Right hindlimb (tissue), 1 donor: ENCODE measurements at regions not wholly inside any gene's neighbourhood (a gene's known extent, or its start where the extent isn't known, plus 50 kb on each side); places are given as distances from the start of the nearest gene placed in this dataset.
"Not testable (repeated sequence)": the region's sequence is repeated elsewhere in the genome, so short reads cannot be mapped to it uniquely, and the experiment has no call there.

ENCODE experiments used
- DNase-seq: peaks from one replicate; pipeline ENCODE4 v3.0.0-alpha.2; 2018

GRCh38 chr3:77707281-77707680 is 667.4 kb downstream of the ROBO2 start:
- no peak for DNase-seq

DNA sequence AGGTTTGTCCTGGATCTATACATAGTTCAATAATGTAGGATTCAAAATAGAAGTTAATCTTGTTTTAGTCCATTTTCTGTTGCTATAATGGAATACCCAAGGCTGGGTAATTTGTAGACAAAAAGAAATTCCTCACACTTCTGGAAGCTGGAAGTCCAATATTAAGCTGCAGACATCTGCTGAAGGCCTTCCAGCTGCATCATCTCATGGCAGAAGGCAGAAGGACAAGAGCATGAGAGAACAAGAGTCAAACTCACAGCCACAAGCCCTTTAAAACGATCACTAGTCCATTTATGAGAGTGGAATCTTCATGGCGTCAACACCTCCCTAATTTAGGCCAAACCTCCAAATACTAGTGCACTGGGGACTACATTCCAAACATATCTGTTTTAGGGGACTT is 669.3 kb downstream of the ROBO2 start:
- DNase-seq = no peak

DNA sequence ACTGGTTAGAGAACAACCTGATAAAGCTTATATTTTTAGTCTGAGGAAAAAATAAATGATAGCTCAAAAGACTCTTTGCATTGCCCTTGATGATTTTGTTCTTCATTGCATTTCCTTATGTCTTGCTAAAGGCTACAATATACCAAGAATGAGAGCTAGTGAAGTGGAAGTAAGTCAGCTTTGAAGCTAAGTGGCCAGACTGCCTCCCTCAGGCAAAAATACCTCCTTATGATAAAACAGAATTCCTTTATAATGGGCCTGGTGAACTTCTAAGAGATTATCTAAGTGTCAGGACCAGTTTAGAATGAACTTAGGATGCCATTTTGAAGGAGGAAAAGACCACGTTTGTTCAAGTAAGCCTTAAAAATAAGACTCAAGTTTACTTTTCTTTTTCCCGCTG is 678.4 kb downstream of the ROBO2 start:
- no peak for DNase-seq

- DNase-seq = no peak
Observed at GRCh38 chr3:77720460-77720971, 680.6 kb downstream of the ROBO2 start.

GRCh38 chr3:77726517-77726916 is 686.6 kb downstream of the ROBO2 start:
- no peak for DNase-seq

DNA sequence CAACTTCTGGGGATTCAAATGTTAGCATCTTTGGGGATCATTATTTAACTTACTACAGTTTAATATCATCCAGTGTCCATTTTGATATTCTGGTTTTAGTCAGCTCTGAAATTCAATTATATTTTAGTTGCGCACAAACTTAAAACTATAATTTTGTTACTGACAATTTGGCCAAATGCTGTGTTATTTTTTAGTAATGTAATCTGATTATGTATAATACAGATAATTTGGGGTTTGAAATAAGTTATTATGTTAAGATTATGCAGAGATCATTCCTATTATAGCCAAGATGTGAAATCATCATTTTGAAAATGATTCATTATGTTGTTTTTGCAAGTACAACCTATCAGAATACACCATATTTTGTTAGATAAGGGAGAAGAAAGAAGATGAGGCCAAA is 706.1 kb downstream of the ROBO2 start:
- DNase-seq = no peak

DNA sequence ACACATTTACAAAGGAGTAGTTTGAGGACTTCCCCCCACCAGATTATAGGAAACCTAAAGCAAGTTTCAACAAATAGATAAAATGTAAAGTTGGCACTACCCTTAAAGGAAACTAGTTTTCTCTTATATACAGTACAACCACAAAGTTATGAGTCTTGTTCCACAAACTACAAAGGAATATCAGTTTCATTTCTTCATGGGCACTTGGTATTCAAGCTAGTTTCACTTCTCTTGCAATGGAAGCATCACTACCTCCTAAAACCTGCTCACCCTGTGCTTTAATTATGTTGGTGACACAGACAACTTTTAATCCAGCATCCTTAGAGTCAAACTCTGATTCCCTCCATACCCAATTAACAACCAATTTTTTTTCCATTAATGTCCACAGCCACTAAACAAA is 707.0 kb downstream of the ROBO2 start:
- no peak for DNase-seq

GRCh38 chr3:77756397-77756975 is 716.6 kb downstream of the ROBO2 start:
- DNase-seq = not testable (repeated sequence)

GRCh38 chr3:77772459-77772858 is 732.6 kb downstream of the ROBO2 start:
- no peak for DNase-seq

GRCh38 chr3:77773084-77773483 is 733.2 kb downstream of the ROBO2 start:
- DNase-seq = no peak

DNA sequence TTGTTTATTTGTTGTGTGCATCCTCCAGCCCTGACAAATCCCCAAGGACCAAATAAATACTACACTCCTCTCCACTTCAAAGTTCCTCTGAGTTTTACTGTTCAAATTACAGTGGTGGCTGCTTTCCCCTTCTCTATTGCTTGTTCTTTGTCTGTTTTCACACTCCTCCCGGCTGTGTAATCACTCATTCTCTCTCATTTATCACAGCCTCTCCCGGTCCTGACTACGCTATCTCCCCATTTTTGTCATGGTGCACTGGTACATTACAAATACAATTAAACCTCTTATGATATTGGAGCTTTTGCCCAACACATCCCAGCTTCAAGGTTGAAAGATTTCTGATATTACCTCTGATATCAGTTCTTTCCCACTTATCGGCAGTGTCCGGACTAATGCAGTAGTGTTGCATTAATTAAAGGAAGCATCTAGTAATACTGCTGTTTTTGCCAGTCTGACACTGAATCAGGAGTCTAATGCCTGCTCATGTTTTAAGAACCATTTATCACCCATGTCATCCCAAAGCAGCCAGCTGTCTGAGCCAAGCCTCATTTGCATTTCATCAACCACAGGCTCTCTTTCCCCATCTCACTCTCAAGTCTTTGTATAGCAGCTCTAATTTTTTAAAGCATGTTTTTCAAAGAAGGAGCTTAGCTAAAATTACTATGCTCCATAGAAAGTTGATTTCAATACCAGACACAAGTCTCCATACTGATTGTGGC is 740.5 kb downstream of the ROBO2 start:
- DNase-seq = no peak

- DNase-seq = no peak
Observed at GRCh38 chr3:77786216-77786615, 746.3 kb downstream of the ROBO2 start.

DNA sequence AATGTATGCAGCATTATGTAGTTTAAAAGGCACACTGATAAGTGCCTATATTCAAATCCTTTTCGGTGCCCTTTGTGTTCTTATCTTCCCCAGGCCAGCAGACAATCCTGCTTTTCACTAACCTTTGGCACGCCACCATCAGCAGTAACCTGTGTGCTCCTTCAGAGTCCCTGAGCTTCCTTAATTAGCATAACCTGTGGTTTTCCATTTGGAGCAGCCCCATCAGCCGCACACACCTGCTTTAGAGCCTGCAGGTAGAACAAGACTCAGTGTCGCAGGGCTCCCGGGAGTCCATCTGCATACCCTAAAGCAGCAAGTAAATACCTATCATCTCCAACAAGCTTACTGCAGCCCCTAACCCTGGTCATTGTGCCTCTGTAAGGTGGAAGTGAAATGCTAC is 755.1 kb downstream of the ROBO2 start:
- DNase-seq = no peak

- no peak for DNase-seq
Observed at GRCh38 chr3:77799278-77799677, 759.4 kb downstream of the ROBO2 start.

- no peak for DNase-seq
Observed at GRCh38 chr3:77800893-77801292, 761.0 kb downstream of the ROBO2 start.

GRCh38 chr3:77807312-77807711 is 767.4 kb downstream of the ROBO2 start:
- no peak for DNase-seq

GRCh38 chr3:77814845-77815244 is 774.9 kb downstream of the ROBO2 start:
- no peak for DNase-seq

- DNase-seq = no peak
Observed at GRCh38 chr3:77815467-77815866, 775.6 kb downstream of the ROBO2 start.

DNA sequence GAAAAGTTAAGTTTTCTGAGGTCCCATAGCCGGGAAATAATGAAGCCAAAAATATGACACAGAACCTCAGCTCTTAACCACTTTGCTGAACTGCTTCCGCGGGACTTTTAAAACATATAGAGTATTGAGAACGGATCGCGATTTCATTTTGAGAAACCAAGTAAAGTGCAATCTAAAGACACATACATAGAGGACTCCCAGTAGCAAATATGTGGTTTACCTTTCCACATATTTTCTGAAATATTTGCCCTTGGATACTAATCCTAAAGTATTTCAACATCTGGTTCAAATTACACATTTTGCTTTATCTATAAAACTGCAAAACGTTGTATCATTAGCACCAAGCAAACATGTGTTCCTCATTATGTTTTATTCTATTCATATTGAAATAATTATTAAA is 776.5 kb downstream of the ROBO2 start:
- no peak for DNase-seq

DNA sequence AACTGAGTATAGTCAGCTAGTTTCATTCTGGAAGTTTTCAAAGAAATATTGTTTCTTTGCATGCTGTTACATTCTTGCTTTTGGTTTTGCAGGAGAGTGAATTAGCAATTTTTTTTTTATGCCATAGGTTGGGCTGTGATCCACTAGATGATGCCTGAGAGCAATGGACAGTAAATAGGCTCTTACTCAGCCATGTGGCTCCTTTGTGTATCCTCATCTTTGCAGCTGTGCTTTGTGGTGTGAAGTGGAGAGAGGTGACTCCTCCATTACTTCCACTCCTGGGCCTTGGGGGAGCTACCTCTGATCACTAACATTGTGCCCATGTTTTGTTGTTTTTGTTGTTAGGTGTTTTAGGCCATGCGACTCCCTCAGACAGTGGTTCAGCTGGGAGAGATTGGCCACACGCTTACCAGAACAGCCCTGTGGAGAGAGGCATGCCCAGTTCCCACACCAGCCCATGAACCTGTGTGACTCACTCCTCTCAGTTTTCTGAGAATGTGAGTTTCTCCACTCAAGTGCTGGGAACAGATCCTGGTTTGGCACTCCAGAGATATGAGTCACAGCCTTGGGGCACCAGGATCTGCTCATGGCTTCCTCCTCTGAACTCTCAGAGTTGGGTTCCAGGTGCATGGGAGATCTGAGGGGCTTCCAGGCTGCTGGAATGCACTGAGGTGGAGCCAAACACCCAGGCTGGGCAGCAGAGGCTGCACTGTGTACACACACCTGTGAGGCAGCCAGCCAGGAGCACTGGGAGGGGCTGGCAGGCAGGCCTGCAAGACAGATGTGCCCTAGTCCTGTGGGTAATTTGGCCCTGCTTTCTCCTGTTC is 785.3 kb downstream of the ROBO2 start:
- DNase-seq = no peak

GRCh38 chr3:77835921-77836320 is 796.0 kb downstream of the ROBO2 start:
- DNase-seq = no peak

GRCh38 chr3:77837456-77838025 is 797.6 kb downstream of the ROBO2 start:
- DNase-seq = no peak

GRCh38 chr3:77859156-77859555 is 819.3 kb downstream of the ROBO2 start:
- no peak for DNase-seq

- no peak for DNase-seq
Observed at GRCh38 chr3:77868725-77869124, 828.8 kb downstream of the ROBO2 start.
